Activated CD4-positive, alpha-beta memory T cell treated with anti-CD3 and anti-CD28 coated beads, Interleukin-2, amount 10 ng/mL, durations not matched to agents 7 days and 5 days (primary cell): ENCODE measurements at regions not wholly inside any gene's neighbourhood (a gene's known extent, or its start where the extent isn't known, plus 50 kb on each side); places are given as distances from the start of the nearest gene placed in this dataset.

Experiments used
- CTCF ChIA-PET: fragments of 350-600 bp; sonication (Branson Sonifier 250); formaldehyde crosslinking; loops from one replicate; lab custom pipeline; 2021; ENCODE audit warnings: antibody characterized with exemption, inconsistent platforms; lab: Charles Lee
- POLR2A ChIA-PET: fragments of 350-600 bp; sonication (Branson Sonifier 250); formaldehyde crosslinking; loops from one replicate; lab custom pipeline; 2021; ENCODE audit warnings: antibody characterized with exemption; lab: Charles Lee
- DNase-seq: peaks from one replicate; pipeline ENCODE4 v3.0.0-alpha.2; 2020
- H3K27ac Mint-ChIP-seq: one replicate; pipeline ENCODE4 v1.8.0; 2021; ENCODE audit warnings: mild to moderate bottlenecking, mixed read lengths
- H3K27me3 Mint-ChIP-seq: one replicate; pipeline ENCODE4 v1.8.0; 2021; ENCODE audit warnings: mixed read lengths
- H3K36me3 Mint-ChIP-seq: one replicate; pipeline ENCODE4 v1.8.0; 2021; ENCODE audit warnings: low read depth, mixed read lengths
- H3K4me1 Mint-ChIP-seq: one replicate; pipeline ENCODE4 v1.8.0; 2021; ENCODE audit warnings: mixed read lengths
- H3K4me3 Mint-ChIP-seq: one replicate; pipeline ENCODE4 v1.8.0; 2021; ENCODE audit warnings: mild to moderate bottlenecking, mixed read lengths
- H3K9me3 Mint-ChIP-seq: one replicate; pipeline ENCODE4 v1.8.0; 2021; ENCODE audit warnings: mixed read lengths

- Mint-ChIP-seq H3K36me3 (no peaks in the 10 kb centered on the region), H3K4me3 (no peak overlapping the region), H3K9me3 (peaks cover 6% of the 10 kb centered on the region), H3K27ac (no peak overlapping the region), H3K4me1 (no peaks in the 10 kb centered on the region), H3K27me3 (no peaks in the 10 kb centered on the region)
- CTCF ChIA-PET: interaction anchor here (0.5 kb wide), 1 partner anchor 300 kb away, joined by 3 read pairs; no protein-coding TSS in a partner anchor
- POLR2A ChIA-PET: no interaction called here
- DNase-seq: no peak
These were observed 1104.0 kb downstream of the EPHA7 start for GRCh38 chr6:92315312-92315711.

- Mint-ChIP-seq H3K27ac (no peak overlapping the region), H3K27me3 (no peaks in the 10 kb centered on the region), H3K9me3 (peaks cover 7% of the 10 kb centered on the region), H3K4me1 (no peaks in the 10 kb centered on the region), H3K36me3 (no peaks in the 10 kb centered on the region), H3K4me3 (no peak overlapping the region)
- ChIA-PET CTCF (no interaction called here), POLR2A (no interaction called here)
- no peak for DNase-seq
These were observed 1122.3 kb downstream of the EPHA7 start for GRCh38 chr6:92297101-92297500.

- H3K36me3 Mint-ChIP-seq: no peaks in the 10 kb centered on the region
- no peak overlapping the region for H3K27ac Mint-ChIP-seq
- H3K9me3 Mint-ChIP-seq: peaks cover 3% of the 10 kb centered on the region
- CTCF ChIA-PET: no interaction called here
- H3K4me1 Mint-ChIP-seq: no peaks in the 10 kb centered on the region
- H3K27me3 Mint-ChIP-seq: no peaks in the 10 kb centered on the region
- DNase-seq: no peak
- H3K4me3 Mint-ChIP-seq: no peak overlapping the region
- POLR2A ChIA-PET: no interaction called here
These were observed 1127.3 kb downstream of the EPHA7 start for GRCh38 chr6:92292067-92292466.

- H3K4me1 Mint-ChIP-seq: no peaks in the 10 kb centered on the region
- ChIA-PET CTCF (no interaction called here), POLR2A (no interaction called here)
- no peak overlapping the region for H3K27ac Mint-ChIP-seq
- no peak overlapping the region for H3K4me3 Mint-ChIP-seq
- H3K36me3 Mint-ChIP-seq: no peaks in the 10 kb centered on the region
- DNase-seq: no peak
- H3K9me3 Mint-ChIP-seq: peaks cover 3% of the 10 kb centered on the region
- H3K27me3 Mint-ChIP-seq: no peaks in the 10 kb centered on the region
These were observed 1129.5 kb downstream of the EPHA7 start for GRCh38 chr6:92289831-92290230.

- CTCF ChIA-PET: no interaction called here
- DNase-seq: no peak
- Mint-ChIP-seq H3K4me1 (no peaks in the 10 kb centered on the region), H3K27me3 (no peaks in the 10 kb centered on the region), H3K4me3 (no peak overlapping the region), H3K36me3 (no peaks in the 10 kb centered on the region), H3K9me3 (peaks cover 2% of the 10 kb centered on the region), H3K27ac (no peak overlapping the region)
- POLR2A ChIA-PET: no interaction called here
These were observed 1137.7 kb downstream of the EPHA7 start for GRCh38 chr6:92281571-92282076.

- no peak for DNase-seq
- Mint-ChIP-seq H3K27me3 (no peaks in the 10 kb centered on the region), H3K4me1 (no peaks in the 10 kb centered on the region), H3K36me3 (no peaks in the 10 kb centered on the region), H3K27ac (no peak overlapping the region), H3K4me3 (no peak overlapping the region), H3K9me3 (peaks cover 7% of the 10 kb centered on the region)
- ChIA-PET POLR2A (no interaction called here), CTCF (no interaction called here)
These were observed 1144.2 kb downstream of the EPHA7 start for GRCh38 chr6:92275150-92275549.

- no peak for DNase-seq
- peaks cover 7% of the 10 kb centered on the region for H3K9me3 Mint-ChIP-seq
- H3K4me3 Mint-ChIP-seq: no peak overlapping the region
- no peaks in the 10 kb centered on the region for H3K36me3 Mint-ChIP-seq
- H3K4me1 Mint-ChIP-seq: no peaks in the 10 kb centered on the region
- no peaks in the 10 kb centered on the region for H3K27me3 Mint-ChIP-seq
- no peak overlapping the region for H3K27ac Mint-ChIP-seq
- CTCF ChIA-PET: no interaction called here
- POLR2A ChIA-PET: no interaction called here
These were observed 1144.8 kb downstream of the EPHA7 start for GRCh38 chr6:92274588-92274987.

- no peaks in the 10 kb centered on the region for H3K36me3 Mint-ChIP-seq
- no peaks in the 10 kb centered on the region for H3K27me3 Mint-ChIP-seq
- no peak overlapping the region for H3K4me3 Mint-ChIP-seq
- no peak overlapping the region for H3K27ac Mint-ChIP-seq
- POLR2A ChIA-PET: no interaction called here
- no peak for DNase-seq
- H3K4me1 Mint-ChIP-seq: no peaks in the 10 kb centered on the region
- H3K9me3 Mint-ChIP-seq: peaks cover 7% of the 10 kb centered on the region
- CTCF ChIA-PET: no interaction called here
These were observed 1145.7 kb downstream of the EPHA7 start for GRCh38 chr6:92273694-92274093.

- POLR2A ChIA-PET: no interaction called here
- H3K9me3 Mint-ChIP-seq: peaks cover 8% of the 10 kb centered on the region
These were observed 1148.3 kb downstream of the EPHA7 start for GRCh38 chr6:92271091-92271490.

GRCh38 chr6:92270365-92270764 lies 1149.0 kb downstream of the EPHA7 start:
- no peaks in the 10 kb centered on the region for H3K27me3 Mint-ChIP-seq

More at GRCh38 chr6:92271091-92271490, 1148.3 kb downstream of the EPHA7 start:
- CTCF ChIA-PET: no interaction called here
- no peak overlapping the region for H3K27ac Mint-ChIP-seq
- no peaks in the 10 kb centered on the region for H3K36me3 Mint-ChIP-seq
- no peaks in the 10 kb centered on the region for H3K4me1 Mint-ChIP-seq
- DNase-seq: no peak
- H3K27me3 Mint-ChIP-seq: no peaks in the 10 kb centered on the region
- H3K4me3 Mint-ChIP-seq: no peak overlapping the region

GRCh38 chr6:92267335-92267734 lies 1152.0 kb downstream of the EPHA7 start:
- ChIA-PET POLR2A (no interaction called here), CTCF (no interaction called here)
- H3K4me3 Mint-ChIP-seq: no peak overlapping the region
- peaks cover 8% of the 10 kb centered on the region for H3K9me3 Mint-ChIP-seq
- no peak overlapping the region for H3K27ac Mint-ChIP-seq
- H3K36me3 Mint-ChIP-seq: no peaks in the 10 kb centered on the region
- H3K27me3 Mint-ChIP-seq: no peaks in the 10 kb centered on the region
- DNase-seq: no peak
- H3K4me1 Mint-ChIP-seq: no peaks in the 10 kb centered on the region

More at GRCh38 chr6:92270365-92270764, 1149.0 kb downstream of the EPHA7 start:
- Mint-ChIP-seq H3K36me3 (no peaks in the 10 kb centered on the region), H3K4me1 (no peaks in the 10 kb centered on the region), H3K9me3 (peaks cover 8% of the 10 kb centered on the region), H3K4me3 (no peak overlapping the region), H3K27ac (no peak overlapping the region)
- no peak for DNase-seq
- ChIA-PET POLR2A (no interaction called here), CTCF (no interaction called here)

GRCh38 chr6:92263864-92264263 lies 1155.5 kb downstream of the EPHA7 start:
- H3K27ac Mint-ChIP-seq: no peak overlapping the region
- no peak for DNase-seq
- H3K36me3 Mint-ChIP-seq: no peaks in the 10 kb centered on the region
- no peak overlapping the region for H3K4me3 Mint-ChIP-seq
- ChIA-PET CTCF (no interaction called here), POLR2A (no interaction called here)
- H3K4me1 Mint-ChIP-seq: no peaks in the 10 kb centered on the region
- peaks cover 4% of the 10 kb centered on the region for H3K9me3 Mint-ChIP-seq
- H3K27me3 Mint-ChIP-seq: no peaks in the 10 kb centered on the region

- Mint-ChIP-seq H3K27ac (no peak overlapping the region), H3K9me3 (peaks cover 3% of the 10 kb centered on the region), H3K36me3 (no peaks in the 10 kb centered on the region), H3K4me1 (no peaks in the 10 kb centered on the region), H3K27me3 (no peaks in the 10 kb centered on the region), H3K4me3 (no peak overlapping the region)
- no peak for DNase-seq
- ChIA-PET CTCF (no interaction called here), POLR2A (no interaction called here)
These were observed 1160.2 kb downstream of the EPHA7 start for GRCh38 chr6:92259171-92259570.

- no peaks in the 10 kb centered on the region for H3K36me3 Mint-ChIP-seq
- H3K4me1 Mint-ChIP-seq: no peaks in the 10 kb centered on the region
- no peak overlapping the region for H3K4me3 Mint-ChIP-seq
- H3K27ac Mint-ChIP-seq: no peak overlapping the region
- CTCF ChIA-PET: no interaction called here
- POLR2A ChIA-PET: no interaction called here
- H3K9me3 Mint-ChIP-seq: peaks cover 2% of the 10 kb centered on the region
- H3K27me3 Mint-ChIP-seq: no peaks in the 10 kb centered on the region
- DNase-seq: no peak
These were observed 1176.0 kb downstream of the EPHA7 start for GRCh38 chr6:92243315-92243714.
